GM21717 (cell line): ENCODE measurements at regions not wholly inside any gene's neighbourhood (a gene's known extent, or its start where the extent isn't known, plus 50 kb on each side); places are given as distances from the start of the nearest gene placed in this dataset.
"Not testable (repeated sequence)": the region's sequence is repeated elsewhere in the genome, so short reads cannot be mapped to it uniquely, and the experiment has no call there.

ENCODE experiments used
- ATAC-seq: cut with Tn5 transposase; IDR thresholded peaks from one replicate; pipeline ENCODE4 v1.9.1; 2021; ENCODE audit warnings: mild to moderate bottlenecking, moderate library complexity; ENCODE audit not compliant: unreplicated experiment

GRCh38 chr14:30214461-30215090 is 286.9 kb upstream of the PRKD1 start:
- no peak for ATAC-seq

GRCh38 chr14:30218907-30219306 is 291.3 kb upstream of the PRKD1 start:
- ATAC-seq, result no peak

GRCh38 chr14:30221546-30221945 is 293.9 kb upstream of the PRKD1 start:
- ATAC-seq, result no peak

DNA sequence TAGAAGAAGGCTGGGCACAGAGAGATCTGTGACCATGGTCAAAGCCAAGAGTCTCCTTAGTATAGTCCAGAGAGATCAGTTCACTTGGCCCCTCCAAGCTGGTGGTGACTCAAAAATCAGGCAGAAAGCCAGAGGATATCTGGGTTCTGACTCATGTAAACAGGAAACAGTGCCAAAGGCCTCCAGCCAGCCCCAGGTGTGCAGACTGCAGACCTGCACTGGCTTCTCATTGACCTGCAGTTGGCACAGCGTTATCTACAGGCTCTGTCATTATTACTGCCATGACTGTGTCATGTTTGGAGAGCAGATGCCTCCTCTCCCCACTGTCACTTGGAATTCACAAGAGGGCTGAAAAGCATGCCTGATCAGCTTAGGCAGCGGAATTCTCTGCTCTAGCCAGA is 295.7 kb upstream of the PRKD1 start:
- no peak for ATAC-seq

- no peak for ATAC-seq
These were observed 296.3 kb upstream of the PRKD1 start for GRCh38 chr14:30223966-30224365.

- no peak for ATAC-seq
These were observed 297.5 kb upstream of the PRKD1 start for GRCh38 chr14:30225176-30225575.

GRCh38 chr14:30227436-30227835 is 299.8 kb upstream of the PRKD1 start:
- ATAC-seq, result no peak

DNA sequence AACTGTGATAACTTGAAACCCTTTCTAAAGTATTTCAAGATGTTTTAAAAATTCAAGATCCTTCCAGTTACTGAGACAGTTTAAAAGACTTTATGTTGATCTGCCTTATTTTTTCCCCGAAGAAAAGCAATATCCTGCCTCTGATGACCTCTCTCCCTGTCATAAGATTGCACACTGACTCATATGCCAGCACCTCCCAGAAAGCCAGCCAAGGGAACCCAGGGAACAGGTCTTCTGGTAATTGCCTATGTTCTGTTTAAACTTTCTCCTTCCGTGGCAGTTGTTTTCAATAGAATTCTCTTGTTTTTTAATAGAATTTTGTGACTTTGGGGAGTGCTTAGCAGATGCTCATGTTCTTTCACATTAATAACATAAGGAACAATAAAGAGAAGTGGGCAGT is 300.2 kb upstream of the PRKD1 start:
- no peak for ATAC-seq

DNA sequence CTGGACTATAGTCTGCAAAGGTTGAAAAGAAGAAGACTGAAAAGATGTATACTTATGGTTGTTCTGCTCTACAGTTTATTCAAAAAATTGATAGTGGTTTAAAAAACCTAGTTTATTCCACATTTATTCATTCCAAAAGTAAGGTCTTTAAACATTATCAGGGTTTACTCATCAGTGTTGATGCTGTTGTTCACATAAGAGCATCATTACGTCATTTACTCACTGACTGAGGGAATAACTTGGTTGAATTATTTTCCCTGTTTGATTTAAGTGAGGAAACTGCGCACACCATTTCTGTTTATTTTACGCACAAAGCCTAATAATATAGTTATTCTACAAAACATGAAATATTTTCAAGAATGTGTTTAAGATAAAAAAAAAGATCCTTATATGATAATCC is 303.1 kb upstream of the PRKD1 start:
- no peak for ATAC-seq

DNA sequence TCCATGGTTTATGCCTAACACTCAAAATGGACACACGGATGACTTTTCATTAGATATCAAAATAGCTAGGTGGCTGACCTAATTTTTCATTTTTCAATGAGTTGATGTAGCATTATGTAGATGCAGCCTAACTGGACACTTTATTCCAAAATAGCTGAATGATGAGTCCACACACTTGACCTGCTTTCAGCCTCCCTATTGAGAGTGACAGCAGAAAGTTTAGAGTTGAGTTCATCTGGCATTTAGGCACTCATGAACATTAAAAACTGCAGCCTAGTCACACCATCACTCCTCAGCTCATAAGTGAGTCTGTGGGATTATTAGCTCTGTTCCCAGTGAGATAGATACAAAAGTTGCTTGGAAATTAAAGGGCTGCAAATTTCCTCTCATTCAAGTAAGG is 307.3 kb upstream of the PRKD1 start:
- no peak for ATAC-seq

DNA sequence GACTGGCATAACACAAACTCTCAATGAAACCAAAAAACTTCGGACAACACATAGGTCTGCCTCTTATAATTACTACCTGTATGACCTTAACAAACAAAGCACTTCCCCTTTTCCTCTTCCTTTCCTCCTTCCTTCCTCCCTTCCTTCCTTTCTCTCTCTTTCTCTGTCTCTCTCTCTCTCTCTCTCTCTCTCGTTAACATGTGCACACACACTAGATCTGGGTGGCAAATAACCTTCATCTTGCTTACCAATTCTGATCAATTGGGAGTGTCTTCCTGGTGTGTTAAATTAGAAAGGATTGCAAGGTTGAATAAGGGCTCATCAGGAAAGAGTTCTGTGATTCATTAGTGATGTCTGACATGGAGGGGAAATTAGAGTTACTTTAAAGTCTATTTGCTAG is 307.8 kb upstream of the PRKD1 start:
- no peak for ATAC-seq

GRCh38 chr14:30238936-30239335 is 311.3 kb upstream of the PRKD1 start:
- ATAC-seq, result no peak

DNA sequence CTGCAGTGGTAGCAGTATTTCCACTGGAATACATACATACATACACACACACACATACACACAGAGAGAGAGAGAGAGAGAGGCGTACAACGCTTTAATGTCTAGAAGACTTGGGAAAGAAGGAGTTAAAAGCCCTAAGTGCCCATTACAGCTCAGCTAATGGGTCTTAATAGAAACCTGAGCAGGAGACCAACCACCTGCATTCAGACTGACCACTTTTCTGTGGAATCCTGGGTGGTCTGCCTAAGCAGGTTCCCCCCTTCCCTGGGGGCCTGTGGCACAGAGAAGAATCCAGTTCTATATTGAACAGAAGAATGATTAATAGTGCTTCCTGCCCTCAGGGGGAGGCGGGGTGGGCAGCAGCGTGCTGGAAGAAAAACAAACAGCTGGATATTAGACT is 312.4 kb upstream of the PRKD1 start:
- ATAC-seq, result no peak

DNA sequence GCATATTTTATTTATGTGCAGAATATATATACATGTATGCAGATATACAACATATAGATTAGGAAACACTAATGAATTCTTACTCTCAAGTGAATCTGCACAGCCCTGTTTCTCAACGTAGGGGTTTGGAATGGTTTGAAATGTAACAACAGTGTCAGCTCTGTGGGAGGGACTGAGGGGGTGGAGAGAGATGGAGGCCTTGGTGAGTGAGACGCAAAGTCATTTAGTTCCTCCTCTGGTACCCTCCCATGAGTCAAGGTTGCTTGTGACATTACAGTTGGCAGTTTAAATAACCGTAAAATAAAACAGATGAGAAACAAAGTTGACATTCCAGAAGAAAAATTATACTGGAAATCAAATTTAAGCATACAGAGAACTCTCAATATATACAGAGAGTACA is 313.0 kb upstream of the PRKD1 start:
- no peak for ATAC-seq

DNA sequence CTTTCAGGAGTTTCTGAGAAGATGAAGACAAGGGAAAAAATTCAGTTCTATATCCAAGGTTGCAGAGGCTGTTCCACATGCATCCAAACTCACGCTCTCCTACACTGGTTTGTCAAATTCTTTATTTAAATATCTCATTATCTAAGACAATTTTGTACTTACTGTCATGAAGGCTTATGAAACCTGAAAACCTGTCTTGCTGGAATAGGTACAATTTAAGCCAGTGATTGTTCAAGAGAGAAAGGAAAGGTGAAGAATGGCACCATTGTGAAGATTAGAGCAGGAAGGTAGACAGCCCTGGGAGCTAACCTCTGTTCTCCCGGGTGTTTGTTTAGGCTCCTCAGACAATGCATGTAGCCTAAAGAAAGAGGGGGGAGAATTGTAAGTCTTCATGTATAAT is 315.1 kb upstream of the PRKD1 start:
- ATAC-seq, result no peak

DNA sequence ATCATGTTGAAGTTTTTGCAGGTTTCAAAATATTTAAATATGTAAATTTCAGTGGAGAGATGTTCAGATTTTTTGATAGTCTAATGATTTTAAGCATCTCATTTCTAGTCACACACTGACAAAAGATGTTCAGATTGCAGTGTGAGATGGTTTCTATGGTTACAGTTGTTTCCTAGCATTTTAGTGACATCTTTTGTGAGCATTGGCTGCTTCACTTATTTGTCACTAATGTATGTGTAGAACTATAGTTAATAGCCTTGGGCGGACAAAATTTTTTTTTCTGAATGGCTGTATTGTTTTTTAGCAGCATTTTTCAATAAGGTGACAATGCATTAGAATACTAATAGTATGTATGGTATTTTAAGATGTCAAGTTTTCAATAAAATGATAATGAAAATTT is 315.6 kb upstream of the PRKD1 start:
- ATAC-seq, result no peak

DNA sequence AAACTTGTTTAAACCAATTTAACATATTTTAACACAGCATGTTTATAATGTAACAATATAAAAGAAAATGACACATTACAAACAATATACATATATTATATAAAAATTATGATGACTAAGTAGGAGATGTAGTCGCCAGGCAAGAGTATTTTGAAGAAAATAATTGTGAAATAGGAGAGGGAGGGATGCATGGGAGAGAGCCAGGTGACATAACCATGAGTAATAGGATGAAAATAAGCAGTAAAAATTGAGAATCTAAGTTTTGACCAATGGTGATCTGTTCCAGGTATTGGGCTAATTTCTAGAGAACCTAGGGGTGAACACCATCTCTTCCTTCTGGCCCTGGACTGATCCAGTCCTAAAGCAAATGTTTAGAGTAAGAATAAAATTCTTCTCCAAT is 315.2 kb upstream of the G2E3 start:
- no peak for ATAC-seq

DNA sequence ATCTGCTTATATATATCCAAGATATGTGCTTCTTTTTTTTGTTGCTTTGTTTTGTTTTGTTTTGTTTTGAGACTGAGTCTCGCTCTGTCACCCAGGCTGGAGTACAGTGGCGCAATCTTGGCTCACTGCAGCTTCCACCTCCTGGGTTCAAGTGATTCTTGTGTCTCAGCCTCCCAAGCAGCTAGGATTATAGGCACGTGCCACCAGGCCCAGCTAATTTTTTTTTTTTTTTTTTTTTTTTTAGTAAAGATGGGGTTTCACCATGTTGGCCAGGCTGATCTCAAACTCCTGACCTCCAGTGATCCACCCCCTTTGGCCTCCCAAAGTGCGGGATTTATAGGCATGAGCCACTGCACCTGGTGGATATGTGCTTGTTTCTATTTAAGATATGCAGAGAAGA is 314.6 kb upstream of the G2E3 start:
- ATAC-seq, result not testable (repeated sequence)

DNA sequence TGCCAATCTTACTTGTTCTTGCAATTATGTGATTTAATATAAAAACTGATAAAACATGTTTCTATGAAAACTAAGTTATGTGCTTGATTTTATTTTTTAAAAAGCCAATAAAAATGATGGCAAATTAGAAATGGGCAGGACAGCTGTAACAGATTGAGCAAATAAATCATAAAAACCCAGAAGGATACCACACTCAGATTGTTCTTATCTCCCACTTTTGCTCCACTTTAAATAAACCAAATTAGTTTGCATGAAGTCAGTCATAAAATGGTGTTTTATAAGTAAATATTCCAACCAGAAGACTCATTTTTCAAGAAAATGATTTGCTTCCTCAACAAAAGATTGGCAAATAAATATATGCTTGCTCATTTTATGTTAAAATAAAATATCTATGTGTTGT is 307.9 kb upstream of the G2E3 start:
- ATAC-seq, result no peak

- no peak for ATAC-seq
These were observed 307.3 kb upstream of the G2E3 start for GRCh38 chr14:30251557-30252100.

DNA sequence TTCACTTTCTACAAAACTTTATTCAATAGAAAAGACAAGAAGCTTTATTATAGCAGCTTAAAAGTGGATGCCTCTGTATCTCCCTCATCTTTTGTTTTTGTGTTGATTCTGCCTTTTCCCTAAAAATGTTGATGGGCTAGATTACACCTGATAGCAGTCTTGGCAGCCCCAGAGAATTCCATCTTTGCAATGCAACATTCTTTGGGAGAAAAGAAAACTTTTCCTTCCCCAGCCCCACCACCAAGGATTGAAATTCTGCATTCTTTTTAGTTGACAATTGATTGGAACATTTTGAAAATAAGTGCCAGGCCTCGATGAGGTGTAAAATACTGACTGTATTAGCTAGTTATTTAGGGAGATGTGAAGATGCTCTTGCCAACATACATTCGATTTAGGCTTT is 306.8 kb upstream of the G2E3 start:
- ATAC-seq, result no peak

DNA sequence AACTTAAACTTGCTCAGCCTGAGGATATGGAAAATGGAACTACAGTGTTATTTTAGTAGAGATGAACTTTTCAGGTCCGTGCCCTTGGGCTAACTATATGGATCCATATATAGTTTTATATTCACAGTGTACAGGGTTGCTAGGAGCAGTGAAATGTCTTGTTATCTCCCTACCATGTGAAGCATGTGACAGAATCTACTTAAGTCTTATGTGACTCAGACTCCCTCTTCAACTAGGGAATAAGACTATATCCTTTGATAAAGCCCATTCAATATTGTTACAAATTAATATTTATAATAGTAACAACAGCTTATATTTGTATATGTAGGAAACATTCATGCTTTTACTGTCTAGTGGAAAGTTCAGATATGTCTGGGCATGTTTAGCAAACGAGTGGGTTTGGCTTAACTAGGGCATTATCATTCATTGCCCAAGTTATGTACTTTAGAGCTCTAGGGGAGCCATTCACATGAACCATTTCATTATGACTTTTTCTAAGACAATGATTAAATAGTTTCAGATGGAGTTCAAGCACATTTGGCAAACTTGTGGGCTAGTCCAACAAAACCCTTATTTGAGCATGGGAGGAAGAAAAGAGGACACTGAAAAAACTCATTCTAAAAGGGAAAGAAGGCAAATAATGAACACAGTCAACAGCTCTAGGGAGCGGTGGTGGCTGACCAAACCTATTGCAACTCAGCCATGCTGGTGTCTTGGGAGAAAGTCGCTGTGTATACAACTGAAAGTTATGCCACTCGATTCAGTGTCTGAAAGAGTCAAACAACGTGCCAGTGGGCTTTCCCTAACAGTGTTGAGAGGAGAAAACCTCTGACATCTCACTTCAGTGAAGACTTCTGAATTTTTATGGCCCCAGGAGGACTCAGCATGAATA is 305.9 kb upstream of the G2E3 start:
- ATAC-seq, result no peak
